HEK293T (cell line): ENCODE measurements at regions not wholly inside any gene's neighbourhood (a gene's known extent, or its start where the extent isn't known, plus 50 kb on each side); places are given as distances from the start of the nearest gene placed in this dataset.

Experiments used
- BHLHE40 ChIP-seq: fragments of 450-650 bp; IDR thresholded peaks from 2 replicates; pipeline ENCODE4 v1.6.1; 2016; ENCODE audit warnings: mild to moderate bottlenecking, moderate library complexity, borderline replicate concordance
- CTBP1 ChIP-seq: fragments of 450-650 bp; IDR thresholded peaks from 2 replicates; pipeline ENCODE4 v1.6.1; 2016; ENCODE audit warnings: borderline replicate concordance
- FOXA1 ChIP-seq: fragments of 450-650 bp; IDR thresholded peaks from 2 replicates; pipeline ENCODE4 v1.6.1; 2016; ENCODE audit warnings: mild to moderate bottlenecking
- FOXK2 ChIP-seq: fragments of 450-650 bp; IDR thresholded peaks from 2 replicates; pipeline ENCODE4 v1.6.1; 2016; ENCODE audit warnings: mild to moderate bottlenecking
- FOXM1 ChIP-seq: fragments of 450-650 bp; IDR thresholded peaks from 2 replicates; pipeline ENCODE4 v1.6.1; 2017; ENCODE audit warnings: mild to moderate bottlenecking, borderline replicate concordance
- HDGF ChIP-seq: fragments of 450-650 bp; IDR thresholded peaks from 2 replicates; pipeline ENCODE4 v1.6.1; 2017; ENCODE audit warnings: antibody characterized with exemption, borderline replicate concordance
- LEF1 ChIP-seq: fragments of 450-650 bp; IDR thresholded peaks from 2 replicates; pipeline ENCODE4 v1.6.1; 2017; ENCODE audit warnings: mild to moderate bottlenecking, borderline replicate concordance
- SP1 ChIP-seq: fragments of 450-650 bp; IDR thresholded peaks from 2 replicates; pipeline ENCODE4 v1.6.1; 2017
- TF ChIP-seq, protein P1 (sequence below): fragments of 450-650 bp; IDR thresholded peaks from 2 replicates; pipeline ENCODE4 v1.6.1; 2016

- no peak for TF ChIP-seq FOXK2
- no peak for TF ChIP-seq HDGF
- TF ChIP-seq, protein P1, sequence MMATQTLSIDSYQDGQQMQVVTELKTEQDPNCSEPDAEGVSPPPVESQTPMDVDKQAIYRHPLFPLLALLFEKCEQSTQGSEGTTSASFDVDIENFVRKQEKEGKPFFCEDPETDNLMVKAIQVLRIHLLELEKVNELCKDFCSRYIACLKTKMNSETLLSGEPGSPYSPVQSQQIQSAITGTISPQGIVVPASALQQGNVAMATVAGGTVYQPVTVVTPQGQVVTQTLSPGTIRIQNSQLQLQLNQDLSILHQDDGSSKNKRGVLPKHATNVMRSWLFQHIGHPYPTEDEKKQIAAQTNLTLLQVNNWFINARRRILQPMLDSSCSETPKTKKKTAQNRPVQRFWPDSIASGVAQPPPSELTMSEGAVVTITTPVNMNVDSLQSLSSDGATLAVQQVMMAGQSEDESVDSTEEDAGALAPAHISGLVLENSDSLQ: no peak
- TF ChIP-seq LEF1: no peak
- TF ChIP-seq FOXM1: no peak
- TF ChIP-seq CTBP1: no peak
- no peak for TF ChIP-seq SP1
- TF ChIP-seq FOXA1: no peak
- TF ChIP-seq BHLHE40: no peak
Observed at GRCh38 chr4:137946453-137947174, 295.5 kb downstream of the SLC7A11 start.
